Left ventricle myocardium inferior (tissue), 1 donor: ENCODE measurements at regions not wholly inside any gene's neighbourhood (a gene's known extent, or its start where the extent isn't known, plus 50 kb on each side); places are given as distances from the start of the nearest gene placed in this dataset.

ENCODE experiments used
- DNase-seq: peaks from one replicate; pipeline ENCODE4 v3.0.0-alpha.2; 2020
- H3K27ac ChIP-seq: fragments of 200-600 bp; replicated peaks from 2 replicates; pipeline ENCODE4 v1.8.0; 2021
- H3K27me3 ChIP-seq: fragments of 200-600 bp; 2 replicates; pipeline ENCODE4 v1.8.0; 2021; ENCODE audit warnings: low read depth
- H3K36me3 ChIP-seq: fragments of 200-600 bp; 2 replicates; pipeline ENCODE4 v1.8.0; 2021
- H3K4me1 ChIP-seq: fragments of 200-600 bp; 2 replicates; pipeline ENCODE4 v1.8.0; 2021
- H3K4me3 ChIP-seq: fragments of 200-600 bp; 2 replicates; pipeline ENCODE4 v1.8.0; 2021; ENCODE audit warnings: mild to moderate bottlenecking, moderate library complexity
- H3K9me3 ChIP-seq: fragments of 200-600 bp; replicated peaks from 2 replicates; pipeline ENCODE4 v1.8.0; 2021
- CTCF ChIP-seq: fragments of 200-600 bp; IDR thresholded peaks from 2 replicates; pipeline ENCODE4 v1.8.0; 2021; ENCODE audit warnings: antibody characterized with exemption, mild to moderate bottlenecking, borderline replicate concordance
- intact Hi-C: fragments of 100-400 bp; cut with micrococcal nuclease; formaldehyde crosslinking; loops from one replicate; pipeline ENCODE4 v1.11.0; 2022
- donor health status: DM: no; HTN: yes; CAD: no; lungs with severe emphysema.

- intact Hi-C loops: no loop called here
- Histone ChIP-seq H3K4me1 (no peaks in the 10 kb centered on the region), H3K27ac (no peak overlapping the region), H3K27me3 (no peaks in the 10 kb centered on the region), H3K4me3 (no peak overlapping the region), H3K36me3 (no peaks in the 10 kb centered on the region), H3K9me3 (no peaks in the 10 kb centered on the region)
- TF ChIP-seq CTCF: no peak
- no peak for DNase-seq
Measured at GRCh38 chr14:27427796-27428195, 830.0 kb upstream of the NOVA1 start.

GRCh38 chr14:27435923-27436670, 838.3 kb upstream of the NOVA1 start:
- H3K9me3 ChIP-seq: no peaks in the 10 kb centered on the region
- no peaks in the 10 kb centered on the region for H3K36me3 ChIP-seq
- H3K27ac ChIP-seq: no peak overlapping the region
- no peaks in the 10 kb centered on the region for H3K4me1 ChIP-seq
- H3K27me3 ChIP-seq: no peaks in the 10 kb centered on the region
- no peak overlapping the region for H3K4me3 ChIP-seq
- no peak for TF ChIP-seq CTCF
- no peak for DNase-seq
- intact Hi-C loops: no loop called here

- Histone ChIP-seq H3K9me3 (no peaks in the 10 kb centered on the region), H3K4me1 (no peaks in the 10 kb centered on the region), H3K4me3 (no peak overlapping the region), H3K27ac (no peak overlapping the region), H3K36me3 (no peaks in the 10 kb centered on the region), H3K27me3 (no peaks in the 10 kb centered on the region)
- intact Hi-C loops: no loop called here
- no peak for DNase-seq
- TF ChIP-seq CTCF: no peak
Measured at GRCh38 chr14:27484633-27485032, 886.8 kb upstream of the NOVA1 start.

- Histone ChIP-seq H3K27me3 (no peaks in the 10 kb centered on the region), H3K9me3 (no peaks in the 10 kb centered on the region), H3K4me1 (no peaks in the 10 kb centered on the region), H3K4me3 (no peak overlapping the region), H3K36me3 (no peaks in the 10 kb centered on the region), H3K27ac (no peak overlapping the region)
- intact Hi-C loops: no loop called here
- no peak for TF ChIP-seq CTCF
- no peak for DNase-seq
Measured at GRCh38 chr14:27485193-27485592, 887.4 kb upstream of the NOVA1 start.

GRCh38 chr14:27506272-27506671, 908.4 kb upstream of the NOVA1 start:
- intact Hi-C loops: no loop called here
- H3K9me3 ChIP-seq: peaks cover 44% of the 10 kb centered on the region
- H3K4me3 ChIP-seq: no peak overlapping the region
- no peak for TF ChIP-seq CTCF
- H3K4me1 ChIP-seq: no peaks in the 10 kb centered on the region
- DNase-seq: no peak
- H3K27ac ChIP-seq: no peak overlapping the region
- H3K27me3 ChIP-seq: no peaks in the 10 kb centered on the region
- H3K36me3 ChIP-seq: no peaks in the 10 kb centered on the region
